GM18951 (cell line): ENCODE measurements at regions not wholly inside any gene's neighbourhood (a gene's known extent, or its start where the extent isn't known, plus 50 kb on each side); places are given as distances from the start of the nearest gene placed in this dataset.

ENCODE experiments used
- POLR2A ChIP-seq: IDR thresholded peaks from 4 replicates; pipeline ENCODE4 v1.6.1; 2011; ENCODE audit warnings: mild to moderate bottlenecking; ENCODE audit not compliant: insufficient read length, insufficient read depth; ENCODE audit errors: extremely low read depth
- in situ Hi-C: fragments of 300-500 bp; cut with MboI; formaldehyde crosslinking; loops from one replicate; pipeline ENCODE4 v1.12.0; 2022; ENCODE audit warnings: low sequenced_read_pairs, mixed read lengths, inconsistent platforms; ENCODE audit not compliant: unreplicated experiment

GRCh38 chr4:19539201-19539600 lies 712.5 kb upstream of the SLIT2 start:
- in situ Hi-C loops, result no loop called here
- no peak for TF ChIP-seq POLR2A

- TF ChIP-seq POLR2A, result no peak
- in situ Hi-C loops, result no loop called here
Measured at GRCh38 chr4:19534159-19534558, 717.5 kb upstream of the SLIT2 start.

- in situ Hi-C loops, result no loop called here
- no peak for TF ChIP-seq POLR2A
Measured at GRCh38 chr4:19531906-19532848, 719.5 kb upstream of the SLIT2 start.

- in situ Hi-C loops, result no loop called here
- TF ChIP-seq POLR2A, result no peak
Measured at GRCh38 chr4:19523964-19524363, 727.7 kb upstream of the SLIT2 start.

GRCh38 chr4:19522966-19523365 lies 728.7 kb upstream of the SLIT2 start:
- TF ChIP-seq POLR2A, result no peak
- in situ Hi-C loops, result no loop called here

- no peak for TF ChIP-seq POLR2A
- in situ Hi-C loops, result no loop called here
Measured at GRCh38 chr4:19520939-19521520, 730.7 kb upstream of the SLIT2 start.

- in situ Hi-C loops, result no loop called here
- TF ChIP-seq POLR2A, result no peak
Measured at GRCh38 chr4:19514276-19515070, 737.2 kb upstream of the SLIT2 start.

- no peak for TF ChIP-seq POLR2A
- in situ Hi-C loops, result no loop called here
Measured at GRCh38 chr4:19512086-19512485, 739.6 kb upstream of the SLIT2 start.

GRCh38 chr4:19510993-19511392 lies 740.7 kb upstream of the SLIT2 start:
- in situ Hi-C loops, result no loop called here
- TF ChIP-seq POLR2A, result no peak

GRCh38 chr4:19508442-19508841 lies 743.3 kb upstream of the SLIT2 start:
- no peak for TF ChIP-seq POLR2A
- in situ Hi-C loops, result no loop called here

- in situ Hi-C loops, result no loop called here
- TF ChIP-seq POLR2A, result no peak
Measured at GRCh38 chr4:19497705-19498104, 754.0 kb upstream of the SLIT2 start.

- no peak for TF ChIP-seq POLR2A
- in situ Hi-C loops, result no loop called here
Measured at GRCh38 chr4:19496756-19497155, 754.9 kb upstream of the SLIT2 start.

- in situ Hi-C loops, result no loop called here
- no peak for TF ChIP-seq POLR2A
Measured at GRCh38 chr4:19494961-19495360, 756.7 kb upstream of the SLIT2 start.
